Left lung (tissue), 4 donors: ENCODE measurements at regions not wholly inside any gene's neighbourhood (a gene's known extent, or its start where the extent isn't known, plus 50 kb on each side); places are given as distances from the start of the nearest gene placed in this dataset.
"Not testable (repeated sequence)": the region's sequence is repeated elsewhere in the genome, so short reads cannot be mapped to it uniquely, and the experiment has no call there.

Experiments
- ATAC-seq: fragments of 200-7000 bp; cut with Tn5 transposase; one replicate; pipeline ENCODE4 v1.9.1; 2020; ENCODE audit warnings: moderate library complexity
- DNase-seq, 4 donors: peaks; one replicate each; pipeline ENCODE4 v3.0.0-alpha.2; 2013 to 2020
- H3K27ac ChIP-seq, 2 donors: fragments of 200-600 bp; sonication (generic) in 1 of 2; one replicate each; pipeline versions ENCODE4 v1.5.0 to v1.8.0; 2020 to 2021
- H3K27me3 ChIP-seq, 2 donors: fragments of 200-600 bp; sonication (generic) in 1 of 2; one replicate each; pipeline versions ENCODE4 v1.5.0 to v1.8.0; 2020 to 2021
- H3K36me3 ChIP-seq, 2 donors: fragments of 200-600 bp; sonication (generic) in 1 of 2; one replicate each; pipeline versions ENCODE4 v1.5.0 to v1.8.0; 2020 to 2021
- H3K4me1 ChIP-seq, 2 donors: fragments of 200-600 bp; one replicate each; pipeline ENCODE4 v1.8.0; 2021
- H3K4me3 ChIP-seq, 2 donors: fragments of 200-600 bp; sonication (generic) in 1 of 2; one replicate each; pipeline versions ENCODE4 v1.5.0 to v1.8.0; 2020 to 2021; ENCODE audit warnings: mild to moderate bottlenecking in 1 of 2
- H3K9me3 ChIP-seq, 2 donors: fragments of 200-600 bp; sonication (generic) in 1 of 2; one replicate each; pipeline versions ENCODE4 v1.5.0 to v1.8.0; 2020 to 2021
- CTCF ChIP-seq, 2 donors: fragments of 200-600 bp; sonication (generic) in 1 of 2; IDR thresholded peaks; one replicate each; pipeline versions ENCODE4 v1.5.0 to v1.8.0; 2021; ENCODE audit warnings: antibody characterized with exemption in 2 of 2
- intact Hi-C, 2 donors: fragments of 100-400 bp; cut with DNase I; formaldehyde crosslinking; loops; one replicate each; pipeline versions ENCODE4 v1.11.2 to v1.14.2; 2022
- donor health status: DM: no; HTN: yes; CAD: no.
- donor health status: DM: no; HTN: no; CAD: no.

GRCh38 chr20:54995553-54995952, 520.2 kb downstream of the DOK5 start:
- no peak overlapping the region for H3K4me3 ChIP-seq
- H3K9me3 ChIP-seq: no peaks in the 10 kb centered on the region
- intact Hi-C loops: no loop called here
- H3K27ac ChIP-seq: no peak overlapping the region
- no peaks in the 10 kb centered on the region for H3K27me3 ChIP-seq
- no peaks in the 10 kb centered on the region for H3K4me1 ChIP-seq
- no peaks in the 10 kb centered on the region for H3K36me3 ChIP-seq
- no peak for DNase-seq
- TF ChIP-seq CTCF (IDR thresholded peaks at IDR 0.05): no peak
- ATAC-seq: no peak

GRCh38 chr20:54995011-54995410, 519.6 kb downstream of the DOK5 start:
- H3K4me1 ChIP-seq: no peaks in the 10 kb centered on the region
- no peaks in the 10 kb centered on the region for H3K27me3 ChIP-seq
- ATAC-seq: no peak
- intact Hi-C loops: no loop called here
- H3K9me3 ChIP-seq: no peaks in the 10 kb centered on the region
- no peak for DNase-seq
- no peak overlapping the region for H3K27ac ChIP-seq
- TF ChIP-seq CTCF (IDR thresholded peaks at IDR 0.05): no peak
- no peak overlapping the region for H3K4me3 ChIP-seq
- H3K36me3 ChIP-seq: no peaks in the 10 kb centered on the region

- no peak for TF ChIP-seq CTCF (IDR thresholded peaks at IDR 0.05)
- no peak for DNase-seq
- intact Hi-C loops: no loop called here
- H3K36me3 ChIP-seq: no peaks in the 10 kb centered on the region
- no peak overlapping the region for H3K4me3 ChIP-seq
- H3K4me1 ChIP-seq: no peaks in the 10 kb centered on the region
- H3K27me3 ChIP-seq: no peaks in the 10 kb centered on the region
- no peaks in the 10 kb centered on the region for H3K9me3 ChIP-seq
- no peak overlapping the region for H3K27ac ChIP-seq
- ATAC-seq: no peak
Observed at GRCh38 chr20:54985091-54985490, 509.7 kb downstream of the DOK5 start.

GRCh38 chr20:54984104-54984448, 508.7 kb downstream of the DOK5 start:
- H3K9me3 ChIP-seq: no peaks in the 10 kb centered on the region
- H3K27me3 ChIP-seq: no peaks in the 10 kb centered on the region
- no peak for TF ChIP-seq CTCF (IDR thresholded peaks at IDR 0.05)
- no peak for DNase-seq
- ATAC-seq: no peak
- H3K4me3 ChIP-seq: no peak overlapping the region
- intact Hi-C loops: no loop called here
- no peaks in the 10 kb centered on the region for H3K4me1 ChIP-seq
- H3K27ac ChIP-seq: no peak overlapping the region
- H3K36me3 ChIP-seq: no peaks in the 10 kb centered on the region

GRCh38 chr20:54983394-54984103, 508.2 kb downstream of the DOK5 start:
- H3K27ac ChIP-seq, ATAC-seq, H3K9me3 ChIP-seq, DNase-seq, H3K4me1 ChIP-seq, H3K4me3 ChIP-seq, H3K36me3 ChIP-seq, H3K27me3 ChIP-seq, intact Hi-C loops: not testable (repeated sequence)

GRCh38 chr20:54981175-54981574, 505.8 kb downstream of the DOK5 start:
- no peak for ATAC-seq
- intact Hi-C loops: no loop called here
- H3K4me3 ChIP-seq: no peak overlapping the region
- no peaks in the 10 kb centered on the region for H3K27me3 ChIP-seq
- H3K4me1 ChIP-seq: no peaks in the 10 kb centered on the region
- no peaks in the 10 kb centered on the region for H3K9me3 ChIP-seq
- no peak for TF ChIP-seq CTCF (IDR thresholded peaks at IDR 0.05)
- DNase-seq: no peak
- no peaks in the 10 kb centered on the region for H3K36me3 ChIP-seq
- H3K27ac ChIP-seq: no peak overlapping the region
